D721Med (cell line): ENCODE measurements at regions not wholly inside any gene's neighbourhood (a gene's known extent, or its start where the extent isn't known, plus 50 kb on each side); places are given as distances from the start of the nearest gene placed in this dataset.

ENCODE experiments used
- DNase-seq: peaks from one replicate; pipeline ENCODE4 v3.0.0; 2011; ENCODE audit warnings: low spot score; ENCODE audit not compliant: insufficient read length
- FAIRE-seq: peaks from 2 replicates; lab custom pipeline; 2011; peaks lifted over from hg19 to GRCh38; lab: Jason Lieb, UNC
- TF ChIP-seq, protein P1 (sequence below): IDR thresholded peaks from 2 replicates; pipeline ENCODE4 v1.5.1; 2012; ENCODE audit warnings: mild to moderate bottlenecking, control low read depth; ENCODE audit not compliant: insufficient read depth; ENCODE audit errors: missing control alignments

DNA sequence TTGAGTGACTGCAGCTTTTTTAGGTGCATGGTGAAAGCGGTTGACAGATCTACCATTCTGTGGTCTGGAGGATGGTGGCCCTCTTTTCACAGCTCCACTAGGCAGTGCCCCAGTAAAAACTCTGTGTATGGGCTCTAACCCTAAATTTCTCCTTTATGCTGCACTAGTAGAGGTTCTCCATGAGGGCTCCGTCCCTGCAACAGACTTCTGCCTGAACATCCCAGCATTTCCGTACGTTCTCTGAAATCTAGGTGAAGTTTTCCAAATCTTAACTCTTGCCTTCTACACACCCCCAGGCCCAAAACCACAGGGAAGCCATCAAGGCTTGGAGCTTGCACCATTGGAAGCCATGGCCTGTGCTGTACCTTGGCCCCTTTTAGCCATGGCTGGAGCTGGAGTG lies 1898.1 kb upstream of the NUDT12 start:
- TF ChIP-seq, protein P1, sequence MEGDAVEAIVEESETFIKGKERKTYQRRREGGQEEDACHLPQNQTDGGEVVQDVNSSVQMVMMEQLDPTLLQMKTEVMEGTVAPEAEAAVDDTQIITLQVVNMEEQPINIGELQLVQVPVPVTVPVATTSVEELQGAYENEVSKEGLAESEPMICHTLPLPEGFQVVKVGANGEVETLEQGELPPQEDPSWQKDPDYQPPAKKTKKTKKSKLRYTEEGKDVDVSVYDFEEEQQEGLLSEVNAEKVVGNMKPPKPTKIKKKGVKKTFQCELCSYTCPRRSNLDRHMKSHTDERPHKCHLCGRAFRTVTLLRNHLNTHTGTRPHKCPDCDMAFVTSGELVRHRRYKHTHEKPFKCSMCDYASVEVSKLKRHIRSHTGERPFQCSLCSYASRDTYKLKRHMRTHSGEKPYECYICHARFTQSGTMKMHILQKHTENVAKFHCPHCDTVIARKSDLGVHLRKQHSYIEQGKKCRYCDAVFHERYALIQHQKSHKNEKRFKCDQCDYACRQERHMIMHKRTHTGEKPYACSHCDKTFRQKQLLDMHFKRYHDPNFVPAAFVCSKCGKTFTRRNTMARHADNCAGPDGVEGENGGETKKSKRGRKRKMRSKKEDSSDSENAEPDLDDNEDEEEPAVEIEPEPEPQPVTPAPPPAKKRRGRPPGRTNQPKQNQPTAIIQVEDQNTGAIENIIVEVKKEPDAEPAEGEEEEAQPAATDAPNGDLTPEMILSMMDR, result no peak
- no peak for DNase-seq
- FAIRE-seq, result no peak

DNA sequence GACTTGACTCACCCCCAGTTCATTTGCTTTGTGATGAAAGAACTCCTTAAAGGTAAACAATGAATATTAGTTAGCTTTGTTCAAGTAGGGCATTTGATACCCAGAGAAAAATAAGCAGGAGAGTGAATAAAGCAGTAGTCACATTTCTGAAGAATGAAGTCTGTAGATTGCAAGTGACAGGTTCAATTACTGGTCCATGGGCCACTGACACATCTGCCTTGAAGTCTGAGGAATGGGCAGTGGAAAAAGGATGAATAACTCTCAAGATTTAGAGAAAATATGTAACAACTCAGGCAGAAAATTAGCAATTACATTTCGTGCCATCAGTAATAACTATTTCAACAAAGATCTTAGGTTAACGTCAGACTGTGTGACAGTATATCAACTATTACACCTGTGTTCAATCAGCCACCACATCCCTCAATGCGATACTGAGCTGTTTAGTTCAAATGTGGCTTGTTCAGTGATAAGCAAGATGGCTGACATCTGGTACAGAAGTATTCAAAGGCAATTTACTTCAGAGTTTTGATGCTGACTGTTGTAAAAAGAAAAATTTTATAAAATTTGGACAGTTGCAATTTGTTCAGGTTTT lies 1890.7 kb upstream of the NUDT12 start:
- DNase-seq (no peak), FAIRE-seq (no peak)
- TF ChIP-seq, protein P1, result no peak

DNA sequence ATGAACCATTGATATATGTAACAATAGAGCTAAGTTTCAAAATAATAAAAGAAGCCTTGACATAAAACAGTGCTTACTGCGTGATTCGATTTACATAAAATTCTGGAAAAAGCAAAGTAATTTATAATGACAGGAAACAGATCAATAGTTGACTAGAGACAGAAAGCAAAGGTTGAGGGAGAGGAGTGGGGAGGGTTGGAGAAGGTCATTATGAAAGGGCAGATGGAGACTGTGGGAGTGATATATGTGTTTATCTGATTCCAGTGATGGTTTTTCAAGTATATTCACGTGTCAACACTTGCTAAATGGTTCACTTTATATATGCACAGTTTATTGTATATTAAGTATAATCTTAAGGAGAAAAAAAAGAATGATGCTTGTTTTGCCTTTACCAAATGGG lies 1885.7 kb upstream of the NUDT12 start:
- FAIRE-seq (no peak), DNase-seq (no peak)
- TF ChIP-seq, protein P1, result no peak

DNA sequence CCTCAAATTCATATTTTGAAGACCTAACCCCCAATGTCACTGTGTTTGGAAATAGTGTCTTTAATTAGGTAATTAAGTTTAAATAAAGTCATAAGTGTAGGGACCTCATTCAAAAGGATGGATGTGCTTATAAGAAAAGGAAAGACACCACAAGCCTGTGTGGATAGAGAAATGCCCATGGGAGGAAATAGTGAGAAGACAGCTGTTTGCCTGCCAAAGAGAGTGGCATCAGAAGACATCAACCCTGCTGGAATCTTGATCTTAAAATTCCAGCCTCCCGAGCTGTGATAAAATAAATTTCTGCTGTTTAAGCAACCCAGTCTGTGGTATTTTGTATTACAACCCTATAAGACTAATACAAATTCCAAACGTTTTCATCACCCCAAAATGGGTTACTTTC lies 1867.9 kb upstream of the NUDT12 start:
- FAIRE-seq, result no peak

DNA sequence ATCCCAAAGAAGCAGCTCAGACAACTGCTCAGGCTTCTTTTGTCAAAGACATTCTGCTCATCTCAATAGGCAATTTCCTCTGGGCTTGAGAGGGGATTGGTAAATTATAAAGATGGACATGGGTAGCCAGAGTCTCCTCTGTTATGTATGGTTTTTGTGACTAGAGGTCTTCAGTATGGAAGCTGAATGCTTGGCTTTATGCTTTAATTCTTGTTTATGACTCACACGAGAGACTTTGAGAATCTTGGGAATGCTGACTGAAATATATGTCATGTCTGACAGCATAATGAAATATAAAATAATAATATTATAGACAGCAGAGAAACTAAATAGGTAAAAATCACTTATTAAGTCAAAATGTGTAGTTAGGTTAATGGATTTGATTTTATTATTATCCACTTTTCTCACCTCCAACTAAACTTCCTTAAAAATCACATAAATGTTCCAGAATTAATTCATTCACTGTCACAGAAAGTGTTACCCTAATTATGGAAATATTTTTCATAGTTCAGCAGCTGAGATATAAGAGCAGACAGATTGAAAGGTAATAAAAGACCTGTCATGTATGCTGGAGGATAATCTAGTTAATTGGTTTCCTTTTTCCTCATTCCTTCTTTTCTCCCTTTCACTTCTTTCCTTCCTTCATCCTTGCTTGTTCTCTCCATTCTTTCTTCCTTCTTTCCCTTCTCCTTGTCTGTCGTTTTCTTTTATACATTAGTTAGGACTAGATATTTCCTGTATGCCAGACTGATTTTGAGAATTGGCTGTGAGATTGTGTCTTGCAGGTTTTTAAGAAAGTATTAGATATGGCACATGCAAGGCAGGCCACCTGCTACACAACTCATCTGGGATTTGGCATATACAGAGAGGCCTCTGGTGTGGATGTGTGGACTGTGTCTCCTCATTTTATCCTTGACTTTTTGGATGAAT lies 1866.1 kb upstream of the NUDT12 start:
- DNase-seq (no peak), FAIRE-seq (no peak)
- TF ChIP-seq, protein P1, result no peak

More for the DNA sequence above, 1867.9 kb upstream of the NUDT12 start:
- TF ChIP-seq, protein P1, result no peak
- DNase-seq, result no peak

DNA sequence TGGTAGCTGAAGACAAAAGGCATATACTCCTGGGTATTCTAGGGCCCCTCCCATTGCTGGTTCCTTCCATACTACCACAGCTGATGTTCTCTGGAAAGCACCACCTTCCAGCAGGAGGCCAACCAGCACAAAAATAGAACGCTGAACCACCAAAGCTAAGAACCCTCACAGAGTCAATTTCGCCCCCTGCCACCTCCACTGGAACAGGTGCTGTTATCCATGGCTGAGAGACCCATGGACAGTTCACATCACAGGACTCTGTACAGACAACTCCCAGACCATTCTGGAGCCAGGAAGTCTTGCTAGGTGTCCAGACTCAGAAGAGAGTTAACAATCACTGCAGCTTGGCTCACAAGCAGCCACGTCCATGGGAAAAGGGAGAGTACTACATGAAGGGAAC lies 1851.5 kb upstream of the NUDT12 start:
- no peak for FAIRE-seq
- TF ChIP-seq, protein P1, result no peak

More for the DNA sequence above, 1851.5 kb upstream of the NUDT12 start:
- no peak for DNase-seq
